ENCODE measurements at regions not wholly inside any gene's neighbourhood (a gene's known extent, or its start where the extent isn't known, plus 50 kb on each side); places are given as distances from the start of the nearest gene placed in this dataset.

DNA sequence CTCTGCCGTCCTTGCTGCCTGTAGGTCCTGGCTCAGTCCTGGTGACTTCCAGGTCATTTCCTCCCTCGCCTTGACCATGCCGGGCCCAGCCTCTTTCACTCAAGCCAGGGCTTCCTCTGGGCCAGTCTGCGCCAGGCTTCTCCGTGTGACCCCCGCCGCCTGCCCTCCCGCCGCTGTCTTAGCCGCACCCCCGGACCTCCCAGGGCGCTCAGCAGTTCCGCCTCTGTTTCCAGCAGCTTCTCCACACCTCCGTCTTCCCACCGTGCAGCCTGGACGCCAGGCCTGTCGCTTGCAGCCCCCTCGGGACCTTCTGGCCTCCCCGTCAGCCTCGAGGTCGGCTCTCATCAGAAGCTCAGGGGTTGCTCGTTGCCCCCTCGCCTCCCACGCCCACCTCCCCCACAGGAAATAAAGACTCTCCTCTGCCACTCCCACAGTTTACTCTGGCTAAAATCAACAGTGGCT, 123.0 kb upstream of the FZD8 start:
- DNase-seq: no peak

DNA sequence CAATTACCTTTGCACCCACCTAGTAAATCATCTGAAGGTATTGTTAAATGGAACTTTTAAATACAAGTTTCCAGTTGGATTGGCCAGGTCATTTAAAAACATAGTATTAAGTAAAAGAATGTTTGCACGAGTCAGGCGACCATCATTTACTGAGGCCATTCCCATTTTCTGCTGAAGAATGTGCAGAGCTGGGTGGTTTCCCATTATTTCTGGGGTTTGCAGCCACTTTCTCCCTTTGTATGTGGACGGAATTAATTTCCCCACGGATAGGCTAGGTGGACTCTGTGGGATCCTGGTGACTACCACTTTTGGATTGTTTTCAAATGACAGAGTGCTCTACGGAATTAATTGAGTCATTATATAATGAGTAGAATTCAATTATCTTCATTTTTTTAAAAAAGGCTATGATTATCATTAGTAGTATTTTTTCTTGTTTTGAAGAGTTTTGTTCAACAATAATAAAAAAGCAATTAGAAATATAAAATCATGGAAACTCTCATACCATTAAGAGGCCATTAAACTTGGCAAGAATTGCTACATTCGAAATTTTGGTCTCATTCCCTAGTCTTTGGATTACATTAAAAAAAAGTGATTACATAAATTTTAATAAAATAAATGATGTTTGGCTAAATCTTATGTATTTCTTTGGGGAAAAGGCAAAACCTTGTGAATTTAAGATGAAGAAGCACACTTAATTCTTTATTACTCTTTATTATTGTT, 120.4 kb upstream of the FZD8 start:
- no peak for DNase-seq

DNA sequence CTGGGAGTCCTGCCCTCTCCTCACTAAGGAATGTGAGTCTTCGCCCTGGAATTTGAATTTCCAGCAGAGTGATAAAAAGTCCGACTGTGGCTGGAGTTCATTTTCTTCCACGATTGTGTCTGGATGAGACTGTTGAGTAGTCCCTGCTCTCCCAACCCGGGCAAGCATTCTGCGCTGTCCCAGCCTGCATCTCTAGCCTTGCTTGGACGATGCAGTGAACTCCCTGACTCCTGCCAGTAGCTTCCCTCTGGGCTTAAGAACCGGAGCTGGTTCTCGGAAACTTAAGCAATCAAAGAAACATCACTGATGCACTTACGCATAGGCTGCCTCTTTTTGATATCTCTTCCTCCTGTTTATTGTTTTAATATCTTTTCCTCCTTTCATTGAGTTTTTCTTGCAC, 116.0 kb upstream of the FZD8 start:
- no peak for DNase-seq

DNA sequence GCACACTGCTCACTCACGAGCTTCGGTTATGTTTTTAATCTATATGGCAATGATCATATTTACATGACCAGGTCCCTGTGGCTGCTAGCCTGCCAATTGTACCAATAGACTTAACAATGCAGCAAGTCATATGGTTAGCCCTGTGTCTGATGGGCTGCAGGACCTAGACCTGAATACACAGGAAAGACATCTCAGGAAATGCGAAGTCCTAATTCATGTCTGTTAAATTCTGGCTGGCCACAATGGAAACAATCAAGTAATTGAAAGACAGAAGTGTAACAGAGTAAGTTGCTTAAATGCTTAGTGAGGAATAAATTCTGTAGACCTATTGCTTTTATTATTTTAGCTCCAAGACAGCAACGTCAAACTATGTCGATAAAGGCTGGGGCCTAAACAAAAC, 112.4 kb upstream of the FZD8 start:
- DNase-seq: no peak

DNA sequence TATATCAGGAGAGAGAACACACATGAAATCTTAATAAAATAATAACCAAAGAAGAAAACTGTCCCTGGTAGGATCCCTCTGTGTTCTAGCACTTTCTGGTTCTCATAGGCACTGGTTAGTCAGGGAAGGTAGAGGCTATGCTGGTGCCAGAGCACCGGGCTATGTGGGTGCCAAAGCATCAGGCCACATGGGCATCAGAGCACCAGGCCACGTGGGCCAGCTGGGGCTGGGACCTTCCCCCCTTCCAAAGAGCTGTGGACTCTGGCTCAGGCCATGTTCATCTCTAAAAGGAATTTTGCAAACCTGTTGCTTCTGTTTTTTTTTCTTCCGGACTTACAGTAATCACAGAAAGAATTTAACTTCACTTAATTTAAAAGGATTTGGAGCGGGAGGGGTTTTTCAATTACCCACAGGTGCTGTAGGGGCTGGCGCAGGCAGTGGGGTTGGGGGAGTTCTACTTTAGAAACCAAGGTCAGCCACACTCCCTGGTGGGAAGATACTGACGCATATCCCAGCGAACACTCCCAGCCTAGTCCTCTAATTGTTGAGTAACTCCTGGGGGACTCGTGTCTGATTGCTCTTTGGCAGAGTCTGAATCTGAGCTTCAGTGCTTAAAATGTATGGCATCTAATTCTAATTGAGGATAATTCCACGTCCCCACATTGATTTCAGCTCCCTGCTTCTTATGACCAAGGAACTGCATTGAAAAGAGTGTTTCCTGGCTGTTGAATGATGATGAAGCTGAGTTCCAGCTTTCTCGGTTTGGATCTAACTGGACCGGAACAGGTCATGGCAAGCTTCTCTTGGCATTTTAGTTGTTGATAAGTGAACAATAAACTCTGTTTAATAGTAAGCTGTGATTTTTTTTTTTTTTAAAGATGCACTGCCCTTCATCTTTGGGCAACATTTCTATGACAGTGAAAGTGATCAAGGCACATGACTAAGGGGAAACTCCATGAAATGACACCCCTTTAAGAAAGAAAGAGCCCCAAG, 110.7 kb upstream of the FZD8 start:
- DNase-seq: no peak

DNA sequence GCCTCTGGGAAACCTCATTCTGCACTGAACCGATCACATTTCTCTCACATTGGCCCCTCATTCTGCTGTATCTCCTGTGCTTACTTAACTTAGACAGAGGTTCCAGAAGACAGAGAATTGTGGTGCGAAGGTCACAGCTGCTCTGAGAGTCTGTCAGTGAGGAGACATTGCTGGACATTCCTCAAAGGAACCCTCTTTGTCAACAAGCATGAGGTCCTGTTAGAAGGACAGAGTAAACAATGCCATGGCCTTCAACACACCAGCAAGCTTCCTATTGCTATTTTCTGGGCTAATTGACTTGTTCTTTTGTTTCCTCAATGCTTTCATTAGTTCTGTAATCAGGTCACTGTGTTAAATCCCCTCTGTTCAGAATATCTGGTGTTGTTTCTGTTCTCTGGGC, 109.3 kb upstream of the FZD8 start:
- no peak for DNase-seq

DNA sequence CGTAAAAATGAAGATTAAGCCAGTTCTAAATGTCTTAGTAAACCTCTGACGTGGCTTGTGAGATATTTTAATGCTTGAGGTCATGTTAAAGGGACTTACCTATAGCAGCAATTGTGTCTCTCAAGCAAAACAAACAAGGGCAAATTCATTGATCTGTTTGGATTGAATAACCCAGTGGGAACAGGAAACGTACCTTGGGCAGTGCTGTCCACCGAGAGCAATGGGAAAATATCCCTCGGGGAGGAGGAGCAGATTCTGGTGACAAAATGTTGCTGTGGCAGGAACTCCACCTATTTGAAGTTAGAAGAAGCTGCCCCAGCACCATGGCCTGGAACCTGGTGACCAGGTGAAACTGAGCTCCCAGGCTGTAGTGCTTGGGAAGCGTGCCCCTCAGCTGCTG, 107.1 kb upstream of the FZD8 start:
- DNase-seq: no peak

DNA sequence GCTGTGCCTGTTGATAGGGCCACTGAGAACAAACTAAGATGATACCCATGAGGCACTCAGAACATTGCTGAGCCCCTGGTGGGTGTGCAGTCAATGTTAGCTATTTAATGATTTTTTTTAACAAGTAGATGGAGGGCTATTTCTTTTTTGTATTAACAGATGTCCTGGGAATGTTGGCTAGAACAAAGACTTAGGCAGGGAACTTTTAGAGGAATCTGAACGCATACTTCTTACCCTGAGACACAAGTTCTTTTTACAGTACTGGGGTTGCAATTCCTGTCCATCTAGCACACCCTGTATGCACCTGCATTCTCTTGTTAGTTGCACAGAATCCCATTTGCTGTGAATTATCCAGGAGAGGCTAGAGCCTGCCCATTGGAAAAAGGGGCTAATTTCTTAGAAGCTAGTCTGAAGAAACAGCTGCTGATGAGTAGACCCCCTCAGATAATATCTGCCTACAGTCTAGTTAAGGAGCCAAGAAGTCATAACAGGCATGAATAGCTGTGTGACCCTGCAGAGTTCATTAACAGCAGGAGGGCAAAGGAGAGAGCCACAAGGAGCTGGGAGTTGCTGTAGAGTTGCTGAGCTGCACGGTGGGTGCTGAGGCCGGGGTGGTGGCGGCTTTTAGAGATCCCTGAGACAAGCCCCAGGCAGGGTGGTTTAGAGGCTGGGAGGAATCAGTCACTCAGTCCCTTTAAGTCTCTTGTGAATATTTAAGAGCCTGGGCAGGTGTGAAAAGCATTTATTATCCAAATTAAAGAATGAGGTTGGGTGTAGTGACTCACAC, 103.7 kb upstream of the FZD8 start:
- no peak for DNase-seq

DNA sequence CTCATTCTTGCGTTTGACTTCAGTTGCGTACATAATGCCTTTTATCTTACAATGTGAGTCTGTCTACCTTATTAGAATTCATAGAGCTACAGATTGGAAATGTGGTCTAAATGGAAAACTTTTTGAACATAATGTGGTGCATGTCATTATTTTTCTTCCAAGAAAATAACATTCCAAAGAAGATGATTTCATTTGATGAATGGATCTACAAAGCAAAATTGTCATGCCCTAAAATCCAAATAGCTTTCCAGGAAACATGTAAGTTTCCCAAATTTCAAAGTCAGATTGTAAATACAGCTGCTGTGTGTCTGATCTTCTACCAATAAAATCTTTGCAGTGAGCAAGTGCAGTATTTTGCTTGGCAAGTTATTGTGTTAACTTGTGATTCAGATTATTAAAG, 101.8 kb upstream of the FZD8 start:
- DNase-seq: no peak

DNA sequence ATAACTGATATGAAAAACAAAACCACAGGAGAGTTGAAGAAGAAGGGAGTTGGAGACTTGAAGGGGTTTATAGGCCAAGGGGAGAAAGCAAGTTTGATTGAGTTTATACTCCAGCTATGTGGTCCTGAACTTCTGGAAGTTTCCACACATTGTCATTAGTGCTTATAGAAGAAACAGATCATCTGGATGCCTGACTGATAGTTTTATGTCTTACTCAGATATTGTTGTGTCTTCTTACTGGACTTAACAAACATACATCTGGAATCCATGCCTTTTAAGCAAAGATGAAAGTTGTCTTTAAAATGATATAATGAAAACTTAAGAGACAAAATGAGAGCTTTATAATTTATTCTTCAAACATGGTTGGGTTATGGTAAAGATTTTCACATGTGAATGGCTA, 101.3 kb upstream of the FZD8 start:
- no peak for DNase-seq

DNA sequence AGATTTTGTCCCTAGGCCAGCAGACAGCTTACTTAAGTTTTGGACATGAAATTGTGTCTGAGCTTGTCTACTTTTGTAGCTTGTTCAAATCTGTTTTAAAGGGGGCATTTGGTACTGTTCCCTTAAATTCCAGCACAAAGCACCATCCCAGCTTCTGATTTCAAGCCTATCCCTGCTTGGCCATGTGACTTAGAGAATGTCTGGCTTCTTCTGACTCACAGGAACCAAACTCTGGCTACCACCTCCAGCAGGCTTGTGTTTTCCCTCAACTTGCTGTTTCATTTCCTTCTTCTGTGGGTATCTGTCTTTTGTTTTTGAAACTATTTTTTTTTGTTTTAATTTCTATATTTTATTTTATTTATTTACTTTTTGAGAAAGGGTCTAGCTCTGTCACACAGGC, 97.9 kb upstream of the FZD8 start:
- no peak for DNase-seq

DNA sequence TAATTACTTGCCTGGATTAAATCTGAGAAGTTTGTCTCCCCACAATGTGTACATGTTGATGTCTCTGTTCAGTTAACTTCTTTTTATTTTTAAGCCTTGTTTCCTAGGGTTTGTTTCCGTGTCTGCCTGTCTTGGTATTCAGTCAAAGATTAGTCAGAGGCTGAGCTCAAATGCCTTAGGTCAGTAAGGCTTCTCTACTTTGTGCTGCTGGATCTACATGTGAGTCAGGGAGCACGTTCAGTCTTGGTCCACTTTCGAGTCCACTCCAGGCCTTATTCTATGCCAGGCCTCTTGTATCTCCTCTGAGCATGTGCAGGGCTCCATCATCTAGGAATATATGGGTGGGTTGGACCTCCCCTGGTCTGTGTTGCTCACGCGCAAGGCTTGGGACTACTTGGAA, 93.3 kb upstream of the FZD8 start:
- no peak for DNase-seq

DNA sequence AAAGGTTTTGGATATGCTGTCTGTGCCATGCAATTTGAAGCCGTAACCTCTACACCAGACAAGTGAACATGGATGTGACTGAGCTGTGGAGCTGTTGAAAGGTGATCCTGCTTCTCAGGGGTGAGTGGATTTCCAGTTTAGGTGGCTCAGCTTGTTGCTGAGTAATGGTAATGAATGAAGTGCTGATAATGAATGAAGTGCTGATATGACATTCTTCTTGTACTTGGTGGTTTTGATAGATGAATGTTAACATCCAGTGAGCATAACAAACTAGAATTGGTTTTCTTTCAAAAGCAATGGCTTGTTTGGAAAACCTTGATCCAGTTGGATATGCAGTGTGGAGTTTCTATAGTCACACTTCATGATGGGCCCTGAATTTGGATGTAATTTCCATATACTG, 89.7 kb upstream of the FZD8 start:
- no peak for DNase-seq

DNA sequence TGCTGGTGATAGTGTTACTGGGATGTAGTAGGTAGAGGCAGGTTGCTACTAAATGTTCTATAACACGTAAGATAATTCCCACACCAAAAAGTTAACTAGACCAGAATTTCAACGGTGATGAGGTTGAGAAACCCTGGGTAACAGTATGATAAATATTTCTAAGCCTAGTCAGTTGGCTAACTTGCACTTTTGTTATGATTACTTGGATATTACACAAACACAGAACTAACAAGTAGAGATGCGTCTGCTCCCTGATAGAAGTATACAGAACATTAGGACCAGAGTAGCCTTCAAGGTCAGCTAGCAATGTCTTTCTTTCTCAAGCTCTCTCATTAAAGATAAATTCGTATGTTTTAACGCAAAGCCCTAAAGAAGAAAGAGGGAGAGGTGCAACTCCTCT, 86.2 kb upstream of the FZD8 start:
- DNase-seq: no peak

DNA sequence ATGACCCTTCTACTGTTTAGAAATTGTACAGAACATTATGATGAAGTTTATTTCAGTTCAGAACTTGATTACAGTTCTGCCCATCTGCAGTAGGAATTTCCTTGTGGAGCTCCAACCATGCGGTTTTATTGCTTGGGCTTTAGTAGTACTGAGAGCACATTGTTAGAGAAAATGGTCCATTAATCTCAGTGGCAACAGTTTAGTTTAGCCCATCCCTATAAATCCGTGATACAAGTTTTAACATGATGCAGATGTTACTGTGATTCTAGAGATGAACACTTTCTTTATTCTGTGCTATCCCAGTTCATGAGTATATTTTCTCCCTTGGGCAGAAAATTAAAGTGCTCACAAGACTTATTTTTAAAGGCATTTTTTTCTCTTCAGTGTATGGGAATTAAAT, 84.8 kb upstream of the FZD8 start:
- DNase-seq: no peak

DNA sequence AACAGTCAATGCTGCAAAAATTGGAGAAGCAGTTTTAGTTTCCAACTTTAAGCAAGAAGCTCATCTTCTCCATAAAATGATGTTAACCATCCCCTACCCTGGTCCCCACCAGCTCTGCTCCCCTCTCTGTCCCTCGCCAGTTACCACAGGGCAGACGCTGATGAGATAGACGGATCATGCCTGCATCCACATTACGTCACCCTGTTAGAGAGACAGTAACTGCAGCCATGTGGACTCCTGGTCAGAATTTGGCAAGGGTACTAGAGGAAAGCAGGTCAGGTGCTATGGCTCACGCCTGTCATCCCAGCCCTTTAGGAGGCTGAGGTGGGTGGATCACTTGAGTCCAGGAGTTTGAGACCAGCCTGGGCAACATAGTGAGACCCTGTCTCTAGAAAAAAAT, 81.9 kb upstream of the FZD8 start:
- no peak for DNase-seq

DNA sequence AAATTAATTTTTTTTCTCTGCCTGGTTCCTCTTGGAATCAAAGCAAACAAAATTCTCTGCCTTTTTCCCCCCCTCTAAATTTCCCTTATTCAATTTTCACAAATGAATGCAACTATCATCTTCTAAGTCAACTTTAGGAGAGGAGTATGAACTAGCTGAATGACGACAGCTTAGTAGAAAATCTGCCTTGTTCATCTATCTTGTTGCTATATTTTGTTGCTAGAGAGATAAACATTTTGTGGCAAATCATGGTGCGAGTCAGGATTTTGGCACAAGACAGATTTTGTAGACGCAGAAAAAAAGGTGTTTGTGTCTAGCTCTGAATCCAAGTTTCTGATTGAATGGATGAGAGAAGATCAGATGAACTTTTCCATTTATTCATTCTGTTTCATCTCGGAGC, 81.0 kb upstream of the FZD8 start:
- no peak for DNase-seq

DNA sequence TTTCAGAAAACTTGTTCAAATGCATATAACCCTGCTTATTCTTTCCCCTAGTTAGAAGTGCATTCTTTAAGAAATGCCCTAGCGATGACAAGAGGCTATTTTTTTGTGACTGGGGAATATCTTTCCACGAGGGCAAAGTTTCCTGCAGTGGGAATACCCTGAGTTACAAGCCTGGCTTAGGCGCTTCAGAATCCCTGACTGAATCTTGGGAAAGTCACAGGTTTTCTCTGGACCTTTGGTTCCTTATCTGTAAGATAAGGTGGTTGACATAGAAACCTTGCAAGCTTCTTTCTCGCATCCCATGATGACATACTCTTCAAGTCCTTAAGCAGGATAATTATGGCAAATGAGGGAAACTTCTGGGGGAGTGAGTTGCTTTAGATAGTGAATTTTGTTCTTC, 80.5 kb upstream of the FZD8 start:
- DNase-seq: no peak

DNA sequence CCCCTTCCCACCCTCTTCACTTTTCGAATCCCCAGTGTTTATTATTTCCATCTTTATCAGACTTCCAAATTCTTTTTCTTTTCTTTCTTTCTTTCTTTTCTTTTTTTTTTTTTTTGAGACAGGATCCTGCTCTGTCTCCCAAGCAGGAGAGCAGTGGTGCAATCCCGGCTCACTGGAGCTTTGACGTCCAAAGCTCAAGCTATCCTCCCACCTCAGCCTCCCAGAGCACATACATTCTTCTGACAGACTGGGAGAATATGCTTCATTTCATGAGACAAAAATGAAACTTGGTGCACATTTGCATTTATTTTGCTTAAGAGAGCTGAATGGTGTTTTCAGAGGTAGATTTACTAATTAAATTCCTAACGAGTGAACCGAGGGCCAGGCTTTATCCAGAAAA, 80.1 kb upstream of the FZD8 start:
- DNase-seq: no peak

DNA sequence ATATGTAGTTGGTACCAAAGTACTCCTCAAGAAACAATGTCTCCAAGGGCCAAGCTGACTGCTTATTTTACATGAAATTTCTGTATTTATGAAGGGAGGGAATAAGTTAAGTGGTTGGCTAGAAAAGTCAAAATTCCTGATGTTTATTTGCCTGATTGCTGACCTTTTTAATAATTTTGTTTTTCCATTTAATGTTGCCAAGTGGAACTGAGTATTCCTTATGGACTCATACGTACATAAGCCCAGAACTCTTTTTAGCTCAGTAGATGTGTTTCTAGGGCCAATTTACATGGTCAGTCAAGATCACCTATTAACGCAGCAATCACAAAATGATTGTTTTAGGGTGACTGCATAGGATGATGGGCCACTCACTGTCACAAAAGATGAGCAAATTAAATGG, 78.3 kb upstream of the FZD8 start:
- no peak for DNase-seq

DNA sequence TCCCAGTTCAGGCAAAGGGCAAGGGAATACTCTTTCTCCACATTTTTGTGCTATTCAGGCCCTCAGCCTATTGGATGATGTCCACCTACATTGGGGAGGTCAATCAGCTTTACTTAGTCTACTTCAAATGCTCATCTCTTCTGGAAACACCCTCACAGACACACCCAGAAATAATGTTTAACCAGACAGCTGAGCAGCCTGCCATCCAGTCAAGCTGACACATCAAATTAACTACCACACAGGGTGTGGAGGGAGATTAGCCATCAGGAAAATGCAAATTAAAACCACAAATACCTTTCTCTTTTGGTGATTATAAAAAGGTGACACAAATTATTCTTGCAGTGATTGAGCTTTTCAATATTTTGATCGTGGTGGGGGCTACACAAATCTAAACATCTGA, 74.7 kb upstream of the FZD8 start:
- DNase-seq: no peak

DNA sequence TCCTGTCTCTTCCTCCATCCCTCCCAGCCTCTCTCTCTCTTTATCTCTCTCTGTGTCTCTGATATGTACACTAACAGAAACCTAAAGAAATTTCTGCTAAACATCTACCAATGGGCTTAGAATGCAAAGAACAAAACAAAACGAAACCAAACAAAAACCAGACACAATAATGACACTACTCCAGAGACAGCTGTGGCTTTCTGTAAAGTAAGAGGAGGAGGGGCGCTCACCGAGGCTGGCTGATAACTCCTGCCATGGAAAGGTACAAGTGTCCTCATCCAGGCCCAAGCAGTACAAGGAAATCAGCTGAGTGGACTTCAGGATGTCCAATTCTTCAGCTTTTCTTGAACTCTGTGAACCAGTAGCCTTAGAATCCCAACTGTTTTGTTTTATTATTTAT, 70.4 kb upstream of the FZD8 start:
- no peak for DNase-seq

All from T-helper 2 cell (primary cell).